Common myeloid progenitor, CD34-positive (primary cell): ENCODE measurements at regions not wholly inside any gene's neighbourhood (a gene's known extent, or its start where the extent isn't known, plus 50 kb on each side); places are given as distances from the start of the nearest gene placed in this dataset.

Experiments
- CTCF ChIA-PET: fragments of 350-600 bp; sonication (Branson Sonifier 250); formaldehyde crosslinking; loops from one replicate; lab custom pipeline; 2021; ENCODE audit warnings: antibody characterized with exemption; lab: Charles Lee
- POLR2A ChIA-PET: fragments of 350-600 bp; sonication (Branson Sonifier 250); formaldehyde crosslinking; loops from one replicate; lab custom pipeline; 2021; ENCODE audit warnings: antibody characterized with exemption; lab: Charles Lee
- DNase-seq, 3 donors: peaks; one replicate each; pipeline versions ENCODE4 v3.0.0 to v3.0.0-alpha.2; 2013
- H3K27ac ChIP-seq, 2 experiments: 1 replicate in 1 of 2; 2 replicates in 1 of 2; pipeline ENCODE4 v1.7.0; 2013; ENCODE audit warnings: inconsistent platforms in 2 of 2, low read length in 2 of 2, mild to moderate bottlenecking in 2 of 2, low read depth in 1 of 2, moderate library complexity in 1 of 2; ENCODE audit not compliant: severe bottlenecking in 2 of 2, insufficient read depth in 1 of 2, poor library complexity in 1 of 2
- H3K27me3 ChIP-seq, 5 experiments: replicated peaks in 2 of 5; 1 replicate in 3 of 5; 2 replicates in 2 of 5; pipeline versions ENCODE4 v1.6.1 to v1.7.0; 2013; ENCODE audit warnings: low read length in 4 of 5, mild to moderate bottlenecking in 2 of 5, moderate library complexity in 2 of 5, inconsistent platforms in 1 of 5; ENCODE audit not compliant: insufficient read depth in 5 of 5, control insufficient read depth in 4 of 5
- H3K36me3 ChIP-seq, 4 experiments: 1 replicate in 2 of 4; 2 replicates in 2 of 4; pipeline versions ENCODE4 v1.6.1 to v1.7.0; 2013; ENCODE audit warnings: low read length in 3 of 4, control low read depth in 1 of 4, mild to moderate bottlenecking in 1 of 4; ENCODE audit not compliant: control insufficient read depth in 4 of 4, insufficient read depth in 4 of 4
- H3K4me1 ChIP-seq, 4 experiments: 1 replicate in 3 of 4; 2 replicates in 1 of 4; pipeline versions ENCODE4 v1.6.1 to v1.7.1; 2013; ENCODE audit warnings: low read length in 3 of 4, mild to moderate bottlenecking in 3 of 4, control low read depth in 1 of 4, inconsistent platforms in 1 of 4, moderate library complexity in 1 of 4; ENCODE audit not compliant: control insufficient read depth in 4 of 4, insufficient read depth in 4 of 4; ENCODE audit errors: control extremely low read depth in 1 of 4
- H3K4me3 ChIP-seq, 7 experiments: 1 replicate in 4 of 7; 2 replicates in 3 of 7; pipeline versions ENCODE4 v1.5.1 to v1.7.0; 2013; ENCODE audit warnings: mild to moderate bottlenecking in 7 of 7, low read length in 6 of 7, moderate library complexity in 6 of 7, inconsistent platforms in 2 of 7, low read depth in 2 of 7, control low read depth in 1 of 7; ENCODE audit not compliant: insufficient read depth in 4 of 7, control insufficient read depth in 1 of 7; ENCODE audit errors: extremely low read depth in 1 of 7
- H3K9me3 ChIP-seq, 5 experiments: 1 replicate in 4 of 5; 2 replicates in 1 of 5; pipeline versions ENCODE4 v1.6.1 to v1.7.1; 2013; ENCODE audit warnings: low read length in 4 of 5, mild to moderate bottlenecking in 2 of 5, inconsistent platforms in 1 of 5, low read depth in 1 of 5, moderate library complexity in 1 of 5; ENCODE audit not compliant: control insufficient read depth in 4 of 5, insufficient read depth in 2 of 5; ENCODE audit errors: control extremely low read depth in 1 of 5
- WGBS: methylation state at CpG from one replicate; pipeline ENCODE4 v1.1.5; 2013; ENCODE audit not compliant: insufficient coverage; 5-methylcytosine and 5-hydroxymethylcytosine counted together

GRCh38 chr18:73848656-73849055, 299.0 kb downstream of the FBXO15 start:
- DNase-seq: no peak
- H3K4me1 ChIP-seq: no peaks in the 10 kb centered on the region
- H3K36me3 ChIP-seq: no peaks in the 10 kb centered on the region
- ChIA-PET POLR2A (no interaction called here), CTCF (interaction anchor here (0.9 kb wide), 1 partner anchor 10 kb away, joined by 5 read pairs; no protein-coding TSS in a partner anchor)
- no peak overlapping the region for H3K4me3 ChIP-seq
- H3K27me3 ChIP-seq: peaks cover 0 to 5% (median 0%) of the 10 kb centered on the region in 5 experiments
- no peaks in the 10 kb centered on the region for H3K9me3 ChIP-seq
- H3K27ac ChIP-seq: no peak overlapping the region

- H3K36me3 ChIP-seq: no peaks in the 10 kb centered on the region
- CTCF ChIA-PET: interaction anchor here (0.9 to 2.4 kb wide), 6 partner anchors 9 to 1082 kb away, joined by 3 to 9 read pairs (median 4); no protein-coding TSS in a partner anchor
- no peak for DNase-seq
- WGBS: 96% methylated on average over 4 of the region's 7 CpGs
- H3K27me3 ChIP-seq: peaks cover 0 to 7% (median 0%) of the 10 kb centered on the region in 5 experiments
- H3K9me3 ChIP-seq: no peaks in the 10 kb centered on the region
- peaks cover 0 to 2% (median 0%) of the 10 kb centered on the region in 4 experiments for H3K4me1 ChIP-seq
- POLR2A ChIA-PET: no interaction called here
- no peak overlapping the region for H3K4me3 ChIP-seq
- H3K27ac ChIP-seq: no peak overlapping the region
These were observed 304.2 kb downstream of the FBXO15 start for GRCh38 chr18:73843455-73843854.

- peak overlapping the region in 2 of 7 experiments; percentile 35 to 65 for H3K4me3 ChIP-seq
- 0% methylated on average over 4 of the region's 10 CpGs for WGBS
- peaks cover 0 to 2% (median 0%) of the 10 kb centered on the region in 4 experiments for H3K4me1 ChIP-seq
- H3K27ac ChIP-seq: no peak overlapping the region
- H3K36me3 ChIP-seq: no peaks in the 10 kb centered on the region
- DNase-seq: peak; percentile 42 to 66 (median 61)
- CTCF ChIA-PET: interaction anchor here (0.8 to 2.4 kb wide), 8 partner anchors 10 to 1083 kb away, joined by 3 to 9 read pairs (median 4); no protein-coding TSS in a partner anchor
- no peaks in the 10 kb centered on the region for H3K9me3 ChIP-seq
- peaks cover 0 to 9% (median 0%) of the 10 kb centered on the region in 5 experiments for H3K27me3 ChIP-seq
- POLR2A ChIA-PET: no interaction called here
These were observed 304.7 kb downstream of the FBXO15 start for GRCh38 chr18:73842795-73843394.

GRCh38 chr18:73841661-73842060, 306.0 kb downstream of the FBXO15 start:
- no peak for DNase-seq
- Histone ChIP-seq H3K36me3 (no peaks in the 10 kb centered on the region), H3K4me3 (no peak overlapping the region), H3K27ac (no peak overlapping the region), H3K27me3 (peaks cover 0 to 9% (median 0%) of the 10 kb centered on the region in 5 experiments), H3K4me1 (peaks cover 0 to 3% (median under 1%) of the 10 kb centered on the region in 4 experiments), H3K9me3 (no peaks in the 10 kb centered on the region)
- no CpG with 5 or more reads among the region's 1 CpG for WGBS
- CTCF ChIA-PET: interaction anchor here (0.6 to 2.4 kb wide), 6 partner anchors 9 to 1077 kb away, joined by 3 to 9 read pairs (median 4); no protein-coding TSS in a partner anchor
- POLR2A ChIA-PET: no interaction called here

GRCh38 chr18:73840319-73840945, 307.2 kb downstream of the FBXO15 start:
- CTCF ChIA-PET: interaction anchor here (1.3 kb wide), 1 partner anchor 47 kb away, joined by 3 read pairs; no protein-coding TSS in a partner anchor
- H3K9me3 ChIP-seq: no peaks in the 10 kb centered on the region
- H3K27me3 ChIP-seq: peaks cover 0 to 9% (median 0%) of the 10 kb centered on the region in 5 experiments
- no peak for DNase-seq
- no peak overlapping the region for H3K27ac ChIP-seq
- H3K4me1 ChIP-seq: peaks cover 0 to 3% (median under 1%) of the 10 kb centered on the region in 4 experiments
- H3K36me3 ChIP-seq: no peaks in the 10 kb centered on the region
- POLR2A ChIA-PET: no interaction called here
- 97% methylated on average over 9 of the region's 11 CpGs for WGBS
- H3K4me3 ChIP-seq: no peak overlapping the region

GRCh38 chr18:73839441-73839840, 308.2 kb downstream of the FBXO15 start:
- H3K4me1 ChIP-seq: peaks cover 0 to 3% (median under 1%) of the 10 kb centered on the region in 4 experiments
- H3K9me3 ChIP-seq: no peaks in the 10 kb centered on the region
- no peak overlapping the region for H3K4me3 ChIP-seq
- POLR2A ChIA-PET: no interaction called here
- H3K27ac ChIP-seq: no peak overlapping the region
- H3K36me3 ChIP-seq: no peaks in the 10 kb centered on the region
- no peak for DNase-seq
- H3K27me3 ChIP-seq: peaks cover 0 to 6% (median 0%) of the 10 kb centered on the region in 5 experiments
- CTCF ChIA-PET: no interaction called here
- 81% methylated on average over 4 of the region's 4 CpGs for WGBS

- Histone ChIP-seq H3K27me3 (peaks cover 0 to 1% (median 0%) of the 10 kb centered on the region in 5 experiments), H3K9me3 (no peaks in the 10 kb centered on the region), H3K4me3 (no peak overlapping the region), H3K36me3 (no peaks in the 10 kb centered on the region), H3K27ac (no peak overlapping the region), H3K4me1 (peaks cover 0 to 3% (median under 1%) of the 10 kb centered on the region in 4 experiments)
- ChIA-PET POLR2A (no interaction called here), CTCF (no interaction called here)
- no peak for DNase-seq
These were observed 309.5 kb downstream of the FBXO15 start for GRCh38 chr18:73838107-73838506.
